Colonic mucosa (tissue), 4 donors: ENCODE measurements at regions not wholly inside any gene's neighbourhood (a gene's known extent, or its start where the extent isn't known, plus 50 kb on each side); places are given as distances from the start of the nearest gene placed in this dataset.

Experiments
- DNase-seq: peaks from one replicate; pipeline ENCODE4 v3.0.0-alpha.2; 2020
- H3K27ac ChIP-seq: fragments of 200-600 bp; one replicate; pipeline ENCODE4 v1.8.0; 2021
- H3K27me3 ChIP-seq: fragments of 200-600 bp; one replicate; pipeline ENCODE4 v1.8.0; 2021
- H3K36me3 ChIP-seq: fragments of 200-600 bp; one replicate; pipeline ENCODE4 v1.8.0; 2021
- H3K4me1 ChIP-seq: fragments of 200-600 bp; one replicate; pipeline ENCODE4 v1.8.0; 2021; ENCODE audit warnings: mild to moderate bottlenecking
- H3K4me3 ChIP-seq: fragments of 200-600 bp; one replicate; pipeline ENCODE4 v1.8.0; 2021
- H3K9ac ChIP-seq, 2 donors: one replicate each; pipeline ENCODE4 v1.7.0; 2013; ENCODE audit warnings: control low read depth in 2 of 2, low read depth in 2 of 2, low read length in 2 of 2
- H3K9me3 ChIP-seq: fragments of 200-600 bp; one replicate; pipeline ENCODE4 v1.8.0; 2021
- intact Hi-C: fragments of 100-400 bp; cut with DNase I; formaldehyde crosslinking; loops from one replicate; pipeline ENCODE4 v1.14.1; 2022
- TF ChIP-seq, protein P1 (sequence below): fragments of 200-600 bp; IDR thresholded peaks from one replicate; pipeline ENCODE4 v1.8.0; 2022; ENCODE audit warnings: antibody characterized with exemption, mild to moderate bottlenecking
- donor health status: healthy.
- donor health status: DM: no; HTN: no; CAD: no.
- donor health status: DM: no; HTN: no; CAD: no.

DNA sequence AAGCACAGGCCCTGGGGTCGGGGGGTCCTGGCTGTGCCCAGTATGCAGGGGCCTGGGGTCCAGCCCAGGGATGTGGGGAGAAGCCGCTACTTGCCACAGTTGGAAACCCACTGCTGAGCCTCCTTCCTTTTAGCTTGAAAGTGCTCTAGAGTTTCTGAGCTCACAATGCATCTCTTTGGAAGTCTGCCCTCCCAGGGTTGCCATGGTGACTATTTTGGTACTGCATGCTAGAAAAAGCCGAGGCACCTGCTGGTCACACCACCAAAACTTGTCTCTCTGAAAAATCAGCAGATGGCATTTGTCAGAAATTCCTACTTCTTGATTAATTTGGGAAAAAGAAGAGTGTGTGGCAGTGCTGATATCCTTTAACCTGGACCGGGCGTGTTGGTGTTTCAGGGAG, 151.8 kb downstream of the SEC61B start:
- no peaks in the 10 kb centered on the region for H3K36me3 ChIP-seq
- no peaks in the 10 kb centered on the region for H3K9me3 ChIP-seq
- no peaks in the 10 kb centered on the region for H3K4me1 ChIP-seq
- H3K27me3 ChIP-seq: no peaks in the 10 kb centered on the region
- H3K9ac ChIP-seq: no peak overlapping the region
- no peak overlapping the region for H3K27ac ChIP-seq
- TF ChIP-seq, protein P1, sequence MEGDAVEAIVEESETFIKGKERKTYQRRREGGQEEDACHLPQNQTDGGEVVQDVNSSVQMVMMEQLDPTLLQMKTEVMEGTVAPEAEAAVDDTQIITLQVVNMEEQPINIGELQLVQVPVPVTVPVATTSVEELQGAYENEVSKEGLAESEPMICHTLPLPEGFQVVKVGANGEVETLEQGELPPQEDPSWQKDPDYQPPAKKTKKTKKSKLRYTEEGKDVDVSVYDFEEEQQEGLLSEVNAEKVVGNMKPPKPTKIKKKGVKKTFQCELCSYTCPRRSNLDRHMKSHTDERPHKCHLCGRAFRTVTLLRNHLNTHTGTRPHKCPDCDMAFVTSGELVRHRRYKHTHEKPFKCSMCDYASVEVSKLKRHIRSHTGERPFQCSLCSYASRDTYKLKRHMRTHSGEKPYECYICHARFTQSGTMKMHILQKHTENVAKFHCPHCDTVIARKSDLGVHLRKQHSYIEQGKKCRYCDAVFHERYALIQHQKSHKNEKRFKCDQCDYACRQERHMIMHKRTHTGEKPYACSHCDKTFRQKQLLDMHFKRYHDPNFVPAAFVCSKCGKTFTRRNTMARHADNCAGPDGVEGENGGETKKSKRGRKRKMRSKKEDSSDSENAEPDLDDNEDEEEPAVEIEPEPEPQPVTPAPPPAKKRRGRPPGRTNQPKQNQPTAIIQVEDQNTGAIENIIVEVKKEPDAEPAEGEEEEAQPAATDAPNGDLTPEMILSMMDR: no peak
- intact Hi-C loops: no loop called here
- H3K4me3 ChIP-seq: no peak overlapping the region
- DNase-seq: no peak

DNA sequence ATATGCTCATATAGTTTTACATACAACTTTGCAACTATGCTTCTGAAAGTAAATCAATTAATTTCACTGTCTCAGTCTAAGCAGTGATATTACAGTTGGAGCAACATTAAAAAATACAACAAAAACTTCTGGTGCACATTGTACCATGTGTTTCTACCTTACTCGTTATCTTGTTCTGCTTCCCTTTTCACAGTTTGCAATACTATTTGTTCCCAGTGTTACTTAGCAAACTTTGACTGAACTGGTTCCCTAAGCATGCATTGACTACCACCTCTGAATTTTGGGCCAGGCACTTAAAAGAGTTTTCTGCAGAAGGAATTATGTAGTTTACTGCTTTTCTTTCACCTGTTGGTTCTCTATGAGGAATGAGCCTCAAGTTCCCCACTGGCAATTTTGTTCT, 152.7 kb downstream of the SEC61B start:
- no peaks in the 10 kb centered on the region for H3K9me3 ChIP-seq

DNA sequence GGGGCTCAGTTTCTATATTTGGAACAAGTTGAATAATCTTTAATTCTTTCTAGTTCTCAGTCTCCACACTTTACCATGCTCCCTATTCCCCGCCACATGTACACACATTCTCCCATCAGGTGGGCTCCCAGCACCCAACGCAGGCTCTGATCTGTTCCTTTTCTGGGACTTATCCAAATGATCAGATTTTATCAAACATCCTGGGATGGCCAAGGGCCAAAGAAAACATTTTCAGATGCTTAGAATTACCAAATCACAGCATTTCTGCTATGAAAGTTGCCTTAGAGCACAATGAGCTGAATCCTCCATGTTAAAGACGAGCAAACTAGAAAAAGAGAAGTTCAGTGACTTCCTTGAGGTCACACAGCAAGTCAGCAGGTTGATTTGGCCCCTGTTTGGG, 153.4 kb downstream of the SEC61B start:
- Histone ChIP-seq H3K4me3 (no peak overlapping the region), H3K9ac (no peak overlapping the region), H3K9me3 (no peaks in the 10 kb centered on the region), H3K4me1 (no peaks in the 10 kb centered on the region), H3K27me3 (no peaks in the 10 kb centered on the region), H3K36me3 (no peaks in the 10 kb centered on the region), H3K27ac (no peak overlapping the region)
- TF ChIP-seq, protein P1: no peak
- intact Hi-C loops: no loop called here
- DNase-seq: no peak

More for the DNA sequence above, 152.7 kb downstream of the SEC61B start:
- no peak overlapping the region for H3K4me3 ChIP-seq
- no peaks in the 10 kb centered on the region for H3K4me1 ChIP-seq
- intact Hi-C loops: no loop called here
- no peak overlapping the region for H3K9ac ChIP-seq
- H3K36me3 ChIP-seq: no peaks in the 10 kb centered on the region
- no peaks in the 10 kb centered on the region for H3K27me3 ChIP-seq
- H3K27ac ChIP-seq: no peak overlapping the region
- no peak for DNase-seq
- TF ChIP-seq, protein P1: no peak

DNA sequence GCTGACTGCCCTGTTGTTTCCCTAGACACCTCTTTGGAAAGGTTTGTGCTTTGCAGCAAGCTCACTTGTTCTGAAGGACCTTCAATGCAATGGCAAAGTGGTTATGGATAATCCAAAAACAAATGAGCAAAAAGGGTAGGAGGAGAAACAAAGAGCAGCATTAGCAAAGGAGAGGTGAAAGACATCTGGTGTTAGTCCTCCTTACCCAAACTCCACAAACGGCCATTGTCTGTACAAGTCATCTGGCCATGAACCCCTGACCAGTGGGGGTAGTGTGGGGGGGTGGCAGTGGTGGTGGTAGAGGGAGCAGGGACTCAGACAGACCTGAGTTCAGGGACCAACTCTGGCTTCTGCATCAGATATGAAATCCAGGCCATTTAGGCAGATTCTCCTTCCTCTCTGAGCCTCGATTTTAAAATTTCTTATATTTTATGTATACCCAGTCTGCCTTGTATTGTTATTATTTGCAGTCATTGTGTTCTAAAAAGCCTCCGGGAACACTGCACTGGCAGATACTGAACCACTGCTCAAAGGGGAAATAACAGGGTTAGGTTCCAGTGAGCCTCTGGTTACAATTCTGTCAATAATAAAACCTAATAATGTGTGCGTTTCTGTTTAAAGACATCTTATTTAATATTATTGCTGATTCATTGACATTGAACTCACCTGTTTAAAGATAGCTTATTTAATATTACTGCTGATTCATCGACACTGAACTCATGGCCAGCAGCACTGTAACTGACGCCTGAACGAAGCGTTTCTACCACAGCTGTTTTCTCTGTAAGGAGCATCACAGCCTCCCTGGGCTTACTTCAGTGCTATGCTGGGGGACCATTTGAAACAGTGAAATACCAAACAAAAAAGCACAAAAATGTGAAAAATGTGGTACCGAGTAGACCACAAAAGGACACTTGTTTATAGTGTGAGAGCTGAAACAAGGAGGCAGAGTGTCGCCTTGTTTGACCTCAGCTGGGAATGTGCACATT, 156.0 kb downstream of the SEC61B start:
- Histone ChIP-seq H3K4me1 (no peaks in the 10 kb centered on the region), H3K9me3 (no peaks in the 10 kb centered on the region), H3K27me3 (no peaks in the 10 kb centered on the region), H3K9ac (no peak overlapping the region), H3K36me3 (no peaks in the 10 kb centered on the region), H3K4me3 (no peak overlapping the region), H3K27ac (no peak overlapping the region)
- intact Hi-C loops: no loop called here
- TF ChIP-seq, protein P1: no peak
- DNase-seq: no peak

DNA sequence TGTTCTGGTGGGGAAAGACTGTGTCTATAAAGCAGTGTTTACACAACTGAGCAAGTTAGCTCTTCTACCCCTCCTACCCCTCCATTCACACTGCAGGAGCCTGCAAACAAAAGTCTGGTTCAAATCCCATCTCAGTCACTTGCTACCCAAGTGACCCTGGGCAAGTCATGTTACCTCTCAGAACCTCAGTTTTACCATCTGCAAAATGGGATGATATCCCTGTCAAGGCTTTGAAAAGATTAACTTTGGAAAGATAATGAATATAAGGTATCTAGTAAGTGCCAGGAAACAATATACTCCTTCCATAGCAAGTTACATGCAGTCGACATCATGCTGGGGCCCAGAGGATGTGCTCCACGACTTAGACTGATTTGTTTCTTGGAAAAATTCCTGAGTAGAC, 161.5 kb downstream of the SEC61B start:
- Histone ChIP-seq H3K9me3 (no peaks in the 10 kb centered on the region), H3K27ac (no peak overlapping the region), H3K27me3 (no peaks in the 10 kb centered on the region), H3K4me1 (no peaks in the 10 kb centered on the region), H3K4me3 (no peak overlapping the region), H3K9ac (no peak overlapping the region), H3K36me3 (no peaks in the 10 kb centered on the region)
- intact Hi-C loops: no loop called here
- TF ChIP-seq, protein P1: no peak
- DNase-seq: no peak
